GM18508 (cell line): ENCODE measurements at regions not wholly inside any gene's neighbourhood (a gene's known extent, or its start where the extent isn't known, plus 50 kb on each side); places are given as distances from the start of the nearest gene placed in this dataset.
"Not testable (repeated sequence)": the region's sequence is repeated elsewhere in the genome, so short reads cannot be mapped to it uniquely, and the experiment has no call there.

Experiments used
- ATAC-seq: cut with Tn5 transposase; IDR thresholded peaks from one replicate; pipeline ENCODE4 v1.9.1; 2021; ENCODE audit warnings: moderate number of reproducible peaks; ENCODE audit not compliant: insufficient read depth, unreplicated experiment

DNA sequence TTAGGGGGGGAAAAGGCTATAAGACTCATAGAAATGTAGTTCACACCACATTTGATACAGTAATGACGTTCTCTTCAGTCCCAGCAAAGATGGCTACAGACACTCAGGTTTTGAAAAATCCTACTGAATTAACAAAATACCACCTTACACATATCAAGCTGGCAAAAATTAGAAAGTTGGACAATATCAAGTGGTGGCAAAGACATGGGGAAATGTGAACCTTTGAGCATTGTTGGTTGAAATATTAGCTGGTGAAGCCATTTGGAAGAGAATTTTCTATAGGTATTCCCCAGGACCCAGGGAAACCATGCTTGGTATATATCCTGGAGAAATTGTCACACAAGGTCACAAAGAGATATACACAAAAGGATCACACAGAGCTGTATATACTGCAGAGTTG is 163.0 kb downstream of the ADSS2 start:
- no peak for ATAC-seq

DNA sequence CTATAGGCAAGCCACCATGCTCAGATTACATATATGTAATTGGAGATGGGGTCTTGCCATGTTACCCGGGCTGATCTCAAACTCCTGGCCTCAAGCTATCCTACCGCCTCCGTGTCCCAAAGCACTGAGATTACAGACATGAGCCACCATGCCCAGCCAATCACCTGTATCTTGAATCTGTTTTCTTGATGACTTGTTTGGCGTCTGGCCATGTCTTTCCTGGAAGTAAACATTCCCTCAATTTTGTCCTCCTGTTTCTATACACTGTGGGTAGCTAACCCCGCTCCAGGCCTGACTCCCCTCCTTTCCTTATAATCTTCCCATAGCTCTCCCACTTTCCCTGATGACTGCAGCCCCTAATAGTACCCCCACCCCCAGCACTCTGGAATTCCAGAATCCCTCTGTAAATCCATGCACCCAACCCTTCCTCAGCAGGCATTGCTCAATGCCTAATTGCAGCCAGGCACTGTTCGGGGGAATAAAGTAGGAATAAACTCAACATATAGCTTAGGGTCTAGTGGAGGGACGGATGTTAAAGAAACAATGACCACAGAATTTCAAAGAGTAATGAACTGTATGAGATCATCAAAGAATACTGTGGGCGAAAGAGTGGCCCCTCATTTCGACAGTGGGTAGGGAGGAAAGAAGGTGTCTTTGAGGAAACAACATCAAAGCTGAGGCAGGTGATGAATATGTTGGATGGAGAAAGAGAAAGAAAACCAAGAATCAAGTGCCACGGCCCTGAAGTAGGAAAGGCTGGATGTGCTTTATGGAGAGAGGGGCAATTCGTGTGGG is 161.5 kb downstream of the ADSS2 start:
- ATAC-seq = no peak

DNA sequence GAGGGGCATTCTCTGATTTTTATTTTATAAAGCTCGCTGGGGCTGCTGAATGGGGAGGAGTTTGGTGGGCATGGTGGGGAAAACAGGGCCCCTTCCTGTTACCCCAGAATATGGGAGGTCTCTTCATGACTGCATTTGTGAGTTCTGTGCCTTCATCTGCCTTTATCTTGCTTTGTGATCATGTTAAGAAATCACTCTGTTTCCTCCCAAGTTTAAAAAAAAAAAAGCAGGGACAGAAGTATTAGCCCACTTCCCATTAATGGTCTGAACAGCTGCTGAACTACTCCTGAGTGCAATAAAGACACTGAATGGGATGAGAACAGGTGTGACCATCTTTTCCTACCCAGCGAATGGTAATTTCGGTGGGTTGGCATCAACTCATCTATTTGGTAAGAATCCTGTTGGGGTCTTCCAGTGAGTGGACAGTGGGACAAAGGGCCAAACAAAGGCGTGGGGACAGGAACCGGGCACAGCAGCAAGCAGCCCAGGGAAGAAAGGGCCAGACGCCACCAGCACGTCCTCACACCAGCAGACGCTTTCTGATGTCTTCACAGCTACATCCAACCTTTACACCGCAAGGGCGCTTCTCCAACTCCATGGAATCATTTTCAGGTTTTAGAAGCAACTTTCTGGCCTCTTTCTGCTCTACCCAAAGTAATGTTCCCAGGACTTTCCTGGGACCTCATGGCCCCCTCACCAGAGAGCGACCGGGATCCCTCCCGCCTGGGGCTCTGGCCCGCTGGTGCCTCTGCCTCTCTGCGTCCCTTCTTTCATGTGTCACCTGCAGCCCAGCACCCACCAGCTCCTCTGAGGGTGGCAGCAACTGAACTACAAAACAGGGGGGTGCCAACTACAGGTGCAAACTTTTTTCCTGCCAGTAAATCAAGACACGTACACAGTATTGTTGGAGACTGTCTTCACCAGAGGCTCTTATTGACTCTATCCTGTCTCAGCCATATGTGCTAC is 160.2 kb downstream of the ADSS2 start:
- ATAC-seq = no peak

DNA sequence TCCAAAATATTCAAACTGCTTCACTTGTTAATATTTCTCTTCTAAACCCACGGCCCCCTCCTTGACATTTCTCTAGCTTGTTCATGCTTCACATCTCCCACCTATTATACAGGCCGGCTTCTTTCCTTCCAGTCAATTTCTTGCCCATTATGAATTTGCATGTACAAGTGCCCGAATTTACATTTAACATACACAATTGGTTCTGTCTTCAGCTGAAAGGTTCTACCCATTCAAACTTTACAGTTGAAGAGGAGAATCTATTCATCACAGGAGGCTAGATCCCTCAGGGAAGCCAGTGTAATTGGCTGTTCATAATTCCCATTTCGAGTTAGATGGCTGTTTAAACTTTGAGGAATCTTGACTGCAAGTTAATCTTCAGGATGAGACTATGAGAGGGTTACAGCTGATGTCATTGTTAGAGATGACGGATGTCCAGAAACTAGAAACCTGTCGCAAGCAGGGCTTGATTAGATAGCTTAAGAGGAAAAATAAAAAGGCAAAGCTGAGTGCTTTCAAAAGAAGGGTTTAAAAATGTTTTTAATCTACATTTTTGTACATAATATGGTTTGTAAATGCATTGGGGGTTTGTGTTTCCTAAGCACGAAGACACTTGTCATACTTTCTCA is 157.0 kb downstream of the ADSS2 start:
- no peak for ATAC-seq

DNA sequence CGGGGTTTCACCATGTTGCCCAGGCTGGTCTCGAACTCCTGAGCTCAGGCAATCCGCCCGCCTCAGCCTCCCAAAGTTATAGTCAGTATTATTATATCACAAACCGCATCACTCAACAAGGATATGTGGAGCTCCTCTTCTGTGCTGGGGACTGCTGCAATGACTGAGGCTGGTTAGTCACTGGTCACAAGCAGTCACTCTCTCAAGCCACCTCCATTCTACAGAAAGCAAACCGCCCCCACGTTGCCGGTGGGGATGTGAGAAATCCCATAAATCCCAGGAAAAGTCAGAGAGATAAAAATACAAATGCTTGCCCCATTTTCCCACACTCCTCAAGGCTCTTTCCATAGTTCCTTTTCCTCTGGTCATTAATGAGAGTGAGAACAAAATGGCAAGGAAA is 155.7 kb downstream of the ADSS2 start:
- no peak for ATAC-seq

DNA sequence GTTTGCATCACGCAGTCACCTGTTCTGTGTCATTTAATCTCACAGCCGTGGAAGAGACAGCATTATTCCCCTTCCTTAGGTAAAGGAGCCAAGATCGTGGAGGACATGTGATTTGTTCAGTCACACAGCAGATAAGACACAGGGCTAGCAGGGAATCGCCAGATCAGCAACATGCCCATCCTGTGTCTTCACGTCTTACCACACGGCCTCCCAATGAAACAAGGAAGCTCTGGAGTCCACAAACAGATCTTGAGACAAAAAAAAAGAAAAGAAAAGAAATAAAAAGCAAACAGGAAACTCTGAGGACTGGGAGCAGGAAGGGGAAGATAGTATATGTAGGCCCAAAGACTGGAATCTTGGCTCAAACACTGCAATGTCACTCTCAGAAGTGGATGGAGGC is 155.3 kb downstream of the ADSS2 start:
- no peak for ATAC-seq

DNA sequence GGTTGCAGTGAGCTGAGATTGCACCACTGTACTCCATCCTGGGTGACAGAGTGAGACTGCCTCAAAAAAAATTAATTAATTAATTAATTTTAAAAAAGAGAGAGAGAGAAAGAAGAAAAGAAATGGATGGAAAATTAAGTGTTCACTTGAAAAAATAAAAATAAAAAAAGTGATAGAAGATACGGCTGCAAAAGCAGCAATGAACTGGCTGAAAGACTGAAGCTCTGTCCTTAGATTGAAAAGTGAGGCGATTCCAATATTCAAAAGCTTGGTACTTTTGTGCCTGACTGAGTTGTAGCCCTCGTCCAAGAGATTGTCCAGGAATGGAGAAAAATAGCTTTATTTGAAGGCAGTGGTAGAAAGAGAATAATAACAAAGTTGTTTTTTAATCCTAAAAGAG is 154.6 kb downstream of the ADSS2 start:
- ATAC-seq = no peak

DNA sequence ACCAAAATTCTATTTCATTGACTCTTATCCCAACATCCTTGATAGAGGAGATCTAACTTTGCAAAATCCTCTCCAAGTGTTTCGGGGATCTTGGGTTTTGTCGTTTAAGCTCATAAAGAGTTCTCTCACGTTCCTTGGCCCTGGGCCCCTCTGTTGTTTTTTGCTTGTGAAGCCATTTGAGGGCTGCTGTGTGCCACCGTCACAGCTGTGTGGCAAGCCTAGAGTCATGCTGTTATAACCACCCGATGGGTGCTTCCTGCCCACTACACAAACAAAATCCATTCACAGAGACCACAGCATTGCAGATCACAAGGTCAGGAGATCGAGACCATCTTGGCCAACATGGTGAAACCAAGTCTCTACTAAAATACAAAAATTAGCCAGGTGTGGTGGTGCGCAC is 154.1 kb downstream of the ADSS2 start:
- no peak for ATAC-seq

DNA sequence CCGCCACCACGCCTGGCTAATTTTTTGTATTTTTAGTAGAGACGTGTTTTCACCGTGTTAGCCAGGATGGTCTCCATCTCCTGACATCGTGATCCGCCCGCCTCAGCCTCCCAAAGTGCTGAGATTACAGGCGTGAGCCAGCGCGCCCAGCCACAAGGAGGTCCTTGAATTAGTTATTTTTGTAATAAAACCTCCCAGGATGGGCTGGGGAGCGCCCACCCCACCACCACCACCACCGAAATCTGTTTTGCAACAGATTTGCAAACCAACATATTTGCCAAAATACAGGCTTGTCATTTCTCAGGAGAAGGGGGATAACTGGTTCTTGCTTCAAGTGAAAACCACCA is 151.7 kb downstream of the ADSS2 start:
- ATAC-seq = not testable (repeated sequence)

DNA sequence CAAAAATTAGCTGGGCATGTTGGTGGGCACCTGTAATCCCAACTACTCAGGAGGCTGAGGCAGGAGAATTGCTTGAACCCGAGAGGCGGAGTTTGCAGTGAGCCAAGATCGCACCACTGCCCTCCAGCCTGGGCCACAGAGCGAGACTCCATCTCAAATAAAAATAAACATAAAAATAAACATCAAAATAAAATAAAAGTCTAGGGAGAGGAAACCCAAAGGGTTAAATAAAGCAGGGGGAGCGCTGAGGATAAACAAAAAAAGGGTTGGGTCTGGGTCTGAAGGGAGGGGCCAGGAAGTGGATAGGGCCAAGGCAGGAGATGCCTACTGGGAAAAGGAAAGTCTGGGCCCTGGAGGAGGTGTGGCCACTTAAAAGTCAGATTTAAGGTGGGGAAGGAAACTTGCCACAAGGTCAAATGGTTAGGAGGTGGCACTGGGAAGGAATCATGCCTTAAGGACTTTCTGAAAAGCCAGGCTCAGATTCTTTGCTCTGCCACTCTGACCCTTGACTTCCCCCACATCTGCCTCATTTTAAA is 150.0 kb downstream of the ADSS2 start:
- ATAC-seq = no peak

DNA sequence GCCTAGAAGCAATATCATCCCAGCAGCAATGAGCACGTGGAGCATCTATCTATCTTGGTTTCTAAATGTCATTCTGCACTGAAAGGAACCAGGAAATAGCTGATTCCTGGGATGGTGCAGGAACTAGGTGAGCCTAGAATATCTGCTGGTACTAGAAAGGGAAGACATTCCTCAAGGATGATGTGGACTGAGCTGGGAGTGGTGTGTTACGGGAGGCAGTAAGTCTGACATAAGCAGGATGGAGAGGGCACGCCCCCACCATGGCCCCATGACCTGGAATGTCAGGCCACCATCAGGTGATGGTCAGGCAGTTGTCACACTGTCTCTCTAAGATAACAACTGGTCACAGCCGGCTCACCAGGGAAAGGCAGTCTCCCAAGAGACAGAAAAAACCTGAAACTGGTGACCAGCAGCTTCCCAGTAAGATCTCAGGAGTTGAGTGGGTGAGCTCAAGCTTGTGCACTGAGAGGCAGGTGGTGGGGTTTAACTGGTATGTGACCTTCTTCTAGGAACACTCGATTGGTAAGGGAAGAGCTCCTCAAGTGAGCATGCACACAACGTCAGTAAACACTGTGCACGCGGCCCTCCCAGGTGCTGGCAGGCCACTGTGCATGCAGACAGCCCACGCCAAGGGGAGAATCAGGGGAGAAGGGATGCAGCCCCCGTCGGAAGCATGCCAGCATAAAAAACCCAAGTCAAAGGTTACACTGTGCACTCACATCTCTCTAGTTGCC is 148.7 kb downstream of the ADSS2 start:
- no peak for ATAC-seq

DNA sequence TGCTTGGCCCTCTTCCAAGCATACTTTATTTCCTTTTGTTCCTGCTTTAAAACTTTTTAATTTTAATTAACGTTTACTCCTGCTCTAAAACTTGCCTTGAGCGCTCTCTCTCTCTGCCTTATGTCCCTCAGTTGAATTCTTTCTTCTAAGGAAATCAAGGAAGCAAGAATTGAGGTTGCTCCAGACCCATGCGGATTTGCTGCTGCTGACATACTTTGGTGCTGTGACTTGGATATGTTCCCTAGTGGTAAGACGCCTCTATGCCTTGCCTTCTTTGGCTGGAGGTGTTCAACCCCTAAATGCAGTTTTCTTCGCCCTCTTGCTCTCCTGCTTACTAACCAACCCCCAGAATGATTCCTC is 148.1 kb downstream of the ADSS2 start:
- no peak for ATAC-seq

DNA sequence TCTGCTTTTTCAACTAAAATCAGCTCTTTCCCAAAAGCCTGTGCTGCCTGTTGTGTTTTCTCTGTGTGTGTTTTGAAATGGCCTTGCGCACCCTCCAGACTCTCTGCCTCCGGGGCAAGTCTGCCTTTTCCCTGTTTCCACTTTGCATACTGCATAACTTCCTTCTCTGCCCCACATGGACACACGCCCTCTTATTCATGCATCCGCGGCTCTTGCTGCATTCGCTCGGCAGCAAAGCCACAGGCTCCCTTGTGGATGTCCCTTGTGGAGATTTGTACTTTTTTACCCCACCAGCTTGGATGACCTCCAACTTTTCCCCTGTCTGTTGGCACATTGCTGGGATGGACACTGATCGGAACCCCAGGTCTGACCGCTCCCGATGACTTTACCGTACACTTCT is 147.6 kb downstream of the ADSS2 start:
- ATAC-seq = no peak

DNA sequence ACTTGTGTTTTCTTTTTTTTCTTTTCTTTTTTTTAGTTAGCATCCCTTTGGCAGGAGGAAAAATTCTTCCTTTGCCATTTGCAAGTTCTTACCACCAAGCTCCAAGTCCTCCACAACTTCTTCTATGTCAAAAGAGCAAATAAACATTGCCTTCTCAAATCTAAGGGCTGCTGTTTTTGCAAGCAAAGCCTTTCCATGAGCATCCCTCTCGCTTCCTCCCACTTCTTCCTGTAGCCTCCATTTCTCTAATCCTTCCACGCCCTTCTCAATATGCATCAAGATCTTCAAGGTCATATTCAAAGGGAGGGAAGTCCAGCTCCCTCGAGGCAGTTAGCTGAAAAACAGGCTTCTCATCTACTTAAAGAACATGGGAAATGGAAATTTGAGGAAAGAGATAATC is 147.1 kb downstream of the ADSS2 start:
- ATAC-seq = no peak

DNA sequence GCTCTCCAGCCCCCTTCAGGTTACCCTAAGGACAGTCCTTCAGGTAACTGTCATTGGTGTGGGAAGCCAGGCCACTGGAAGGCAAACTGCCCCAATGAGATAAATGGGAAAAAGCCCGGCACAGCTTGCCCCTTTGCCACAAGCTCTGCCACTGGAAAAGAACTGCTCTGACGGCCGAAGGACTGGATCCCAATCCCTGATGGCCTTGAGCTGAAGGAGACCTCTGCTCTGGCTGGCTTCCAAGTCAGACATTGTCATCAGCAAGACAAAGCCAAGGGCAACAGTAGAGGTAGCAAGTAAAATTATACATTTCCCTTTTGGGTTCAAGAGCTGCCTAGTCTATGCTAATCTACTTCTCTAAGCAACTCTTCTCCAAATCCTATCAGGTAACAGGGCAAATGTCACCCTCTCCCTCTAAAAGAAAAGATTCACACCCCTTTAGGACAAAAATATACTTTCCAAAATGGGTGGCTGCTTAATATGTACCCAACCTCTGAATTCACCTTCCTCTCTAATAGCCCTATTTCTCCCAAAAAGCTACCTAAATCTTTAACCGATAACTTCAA is 145.8 kb downstream of the ADSS2 start:
- ATAC-seq = no peak

DNA sequence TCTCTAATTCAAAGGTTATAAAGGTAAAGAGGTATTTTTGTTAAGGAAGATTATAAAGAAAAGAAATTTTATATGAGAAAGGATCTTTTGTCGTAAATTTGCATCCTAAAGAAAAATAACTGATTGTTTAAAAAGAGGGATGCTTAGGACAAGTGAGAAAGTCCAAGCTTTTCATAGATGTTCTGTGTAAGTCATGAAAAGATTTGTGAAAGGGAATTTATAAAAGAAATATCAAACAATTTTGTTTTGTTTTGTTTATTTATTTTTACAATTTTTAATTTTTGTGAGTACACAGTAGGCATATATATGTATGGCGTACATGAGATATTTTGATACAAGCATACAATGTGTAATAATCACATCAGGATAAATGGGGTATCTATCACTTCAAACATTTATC is 145.2 kb downstream of the ADSS2 start:
- no peak for ATAC-seq

DNA sequence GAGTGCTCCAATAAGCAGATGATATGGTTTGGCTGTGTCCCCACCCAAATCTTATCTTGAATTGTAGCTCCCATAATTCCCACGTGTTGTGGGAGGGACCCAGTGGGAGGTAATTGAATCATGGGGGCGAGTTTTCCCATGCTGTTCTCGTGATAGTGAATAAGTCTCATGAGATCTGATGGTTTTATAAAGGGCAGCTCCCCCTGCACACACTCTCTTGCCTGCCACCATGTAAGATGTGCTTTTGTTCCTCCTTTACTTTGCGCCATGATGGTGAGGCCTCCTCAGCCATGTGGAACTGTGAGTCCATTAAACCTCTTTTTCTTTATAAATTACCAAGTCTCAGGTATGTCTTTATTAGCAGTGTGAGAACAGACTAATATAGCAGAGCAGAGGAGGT is 142.5 kb downstream of the ADSS2 start:
- ATAC-seq = not testable (repeated sequence)

DNA sequence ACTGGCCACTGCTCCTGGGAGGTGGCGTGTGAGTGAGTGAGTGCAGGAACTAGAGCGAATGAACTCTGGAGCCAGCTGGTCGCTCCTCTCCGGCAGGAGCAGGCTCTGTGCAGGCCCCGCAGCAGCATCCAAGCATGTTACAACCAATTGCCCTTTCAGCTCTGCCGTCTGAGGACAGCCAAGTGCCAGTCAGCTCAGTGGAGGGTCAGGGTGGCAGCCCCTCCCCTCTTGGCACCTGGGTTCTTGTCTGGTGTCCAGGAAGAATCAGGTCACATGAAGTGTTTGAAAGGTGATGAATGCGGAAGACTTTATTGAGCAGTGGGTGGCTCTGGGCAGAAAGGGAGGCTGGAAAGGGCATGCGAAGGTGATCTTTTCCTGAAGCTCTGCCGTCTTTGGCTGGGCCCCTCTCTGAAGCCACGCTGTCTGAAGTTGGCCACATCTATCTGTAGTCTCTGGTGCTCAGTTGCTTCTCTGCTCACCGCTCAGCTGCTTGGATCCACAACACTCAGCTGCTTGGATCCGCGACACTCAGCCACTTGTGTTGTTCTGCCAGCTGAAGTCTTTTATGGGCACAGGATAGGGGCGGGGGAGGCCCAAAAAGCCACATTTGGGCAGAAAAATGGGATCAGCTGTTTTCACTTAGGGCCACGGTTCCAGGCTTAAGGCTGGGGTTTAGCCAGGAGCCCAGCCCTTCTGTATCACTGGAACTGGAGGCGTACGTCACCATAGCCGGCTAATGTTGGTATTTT is 139.8 kb downstream of the ADSS2 start:
- ATAC-seq = no peak

DNA sequence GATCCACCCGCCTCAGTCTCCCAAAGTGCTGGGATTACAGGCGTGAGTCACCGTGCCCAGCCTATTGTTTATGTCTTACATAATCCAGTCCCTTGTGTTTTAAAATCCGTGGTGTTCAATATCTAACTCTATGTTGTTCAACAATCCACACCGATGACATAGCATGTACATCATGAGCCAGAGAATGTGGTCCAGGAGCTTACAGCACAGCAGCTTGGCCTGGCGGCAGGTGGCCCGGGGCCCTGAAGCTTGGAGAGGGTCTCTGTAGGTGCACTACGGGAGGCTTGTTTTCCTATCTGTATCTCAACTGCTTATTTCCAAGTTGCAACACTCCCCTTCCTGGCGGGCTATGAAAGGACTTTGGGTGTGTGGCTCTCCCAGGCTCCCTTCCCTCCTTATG is 138.4 kb downstream of the ADSS2 start:
- no peak for ATAC-seq
